ENCODE measurements at regions not wholly inside any gene's neighbourhood (a gene's known extent, or its start where the extent isn't known, plus 50 kb on each side); places are given as distances from the start of the nearest gene placed in this dataset.

GRCh38 chr22:47994601-47995263, 1232.3 kb downstream of the TBC1D22A start:
- no peak for DNase-seq (ENCODE audit: low read depth)

- DNase-seq (ENCODE audit: low read depth) = no peak
Observed at GRCh38 chr22:47994045-47994444, 1231.6 kb downstream of the TBC1D22A start.

- no peak for DNase-seq (ENCODE audit: low read depth)
Observed at GRCh38 chr22:47990481-47990880, 1228.0 kb downstream of the TBC1D22A start.

- DNase-seq (ENCODE audit: low read depth) = no peak
Observed at GRCh38 chr22:47987885-47988515, 1225.5 kb downstream of the TBC1D22A start.

GRCh38 chr22:47976219-47976618, 1213.8 kb downstream of the TBC1D22A start:
- DNase-seq (ENCODE audit: low read depth) = no peak

GRCh38 chr22:47967831-47968230, 1205.4 kb downstream of the TBC1D22A start:
- no peak for DNase-seq (ENCODE audit: low read depth)

GRCh38 chr22:47966316-47966715, 1203.9 kb downstream of the TBC1D22A start:
- no peak for DNase-seq (ENCODE audit: low read depth)

GRCh38 chr22:47965896-47966295, 1203.4 kb downstream of the TBC1D22A start:
- no peak for DNase-seq (ENCODE audit: low read depth)

GRCh38 chr22:47965066-47965465, 1202.6 kb downstream of the TBC1D22A start:
- no peak for DNase-seq (ENCODE audit: low read depth)

- no peak for DNase-seq (ENCODE audit: low read depth)
Observed at GRCh38 chr22:47963660-47964059, 1201.2 kb downstream of the TBC1D22A start.

- no peak for DNase-seq (ENCODE audit: low read depth)
Observed at GRCh38 chr22:47957649-47958048, 1195.2 kb downstream of the TBC1D22A start.

GRCh38 chr22:47954107-47954506, 1191.7 kb downstream of the TBC1D22A start:
- DNase-seq (ENCODE audit: low read depth) = no peak

- DNase-seq (ENCODE audit: low read depth) = no peak
Observed at GRCh38 chr22:47944941-47945340, 1182.5 kb downstream of the TBC1D22A start.

GRCh38 chr22:47943729-47944700, 1181.6 kb downstream of the TBC1D22A start:
- DNase-seq (ENCODE audit: low read depth) = no peak

GRCh38 chr22:47940211-47940610, 1177.8 kb downstream of the TBC1D22A start:
- DNase-seq (ENCODE audit: low read depth) = no peak

- no peak for DNase-seq (ENCODE audit: low read depth)
Observed at GRCh38 chr22:47933891-47934290, 1171.4 kb downstream of the TBC1D22A start.

GRCh38 chr22:47933226-47933625, 1170.8 kb downstream of the TBC1D22A start:
- DNase-seq (ENCODE audit: low read depth) = no peak

- DNase-seq (ENCODE audit: low read depth) = no peak
Observed at GRCh38 chr22:47929646-47930185, 1167.3 kb downstream of the TBC1D22A start.

GRCh38 chr22:47929073-47929472, 1166.6 kb downstream of the TBC1D22A start:
- no peak for DNase-seq (ENCODE audit: low read depth)

- DNase-seq (ENCODE audit: low read depth) = no peak
Observed at GRCh38 chr22:47928631-47929030, 1166.2 kb downstream of the TBC1D22A start.

- no peak for DNase-seq (ENCODE audit: low read depth)
Observed at GRCh38 chr22:47927648-47928210, 1165.3 kb downstream of the TBC1D22A start.

GRCh38 chr22:47923011-47923427, 1160.6 kb downstream of the TBC1D22A start:
- no peak for DNase-seq (ENCODE audit: low read depth)

Data from stimulated activated CD8-positive, alpha-beta memory T cell treated with anti-CD3 and anti-CD28 coated beads, Interleukin-12 subunit alpha, Interleukin-12 subunit beta, amount 100 ng/mL, for 4 hours (primary cell).